HG03571 (cell line): ENCODE measurements at regions not wholly inside any gene's neighbourhood (a gene's known extent, or its start where the extent isn't known, plus 50 kb on each side); places are given as distances from the start of the nearest gene placed in this dataset.

ENCODE experiments used
- ATAC-seq: cut with Tn5 transposase; IDR thresholded peaks from one replicate; pipeline ENCODE4 v1.9.1; 2021; ENCODE audit not compliant: unreplicated experiment

GRCh38 chr10:3415878-3416605, 243.5 kb upstream of the PITRM1 start:
- ATAC-seq, result no peak

- ATAC-seq, result no peak
These were observed 242.6 kb upstream of the PITRM1 start for GRCh38 chr10:3415038-3415736.

- ATAC-seq, result no peak
These were observed 242.1 kb upstream of the PITRM1 start for GRCh38 chr10:3414667-3415023.

DNA sequence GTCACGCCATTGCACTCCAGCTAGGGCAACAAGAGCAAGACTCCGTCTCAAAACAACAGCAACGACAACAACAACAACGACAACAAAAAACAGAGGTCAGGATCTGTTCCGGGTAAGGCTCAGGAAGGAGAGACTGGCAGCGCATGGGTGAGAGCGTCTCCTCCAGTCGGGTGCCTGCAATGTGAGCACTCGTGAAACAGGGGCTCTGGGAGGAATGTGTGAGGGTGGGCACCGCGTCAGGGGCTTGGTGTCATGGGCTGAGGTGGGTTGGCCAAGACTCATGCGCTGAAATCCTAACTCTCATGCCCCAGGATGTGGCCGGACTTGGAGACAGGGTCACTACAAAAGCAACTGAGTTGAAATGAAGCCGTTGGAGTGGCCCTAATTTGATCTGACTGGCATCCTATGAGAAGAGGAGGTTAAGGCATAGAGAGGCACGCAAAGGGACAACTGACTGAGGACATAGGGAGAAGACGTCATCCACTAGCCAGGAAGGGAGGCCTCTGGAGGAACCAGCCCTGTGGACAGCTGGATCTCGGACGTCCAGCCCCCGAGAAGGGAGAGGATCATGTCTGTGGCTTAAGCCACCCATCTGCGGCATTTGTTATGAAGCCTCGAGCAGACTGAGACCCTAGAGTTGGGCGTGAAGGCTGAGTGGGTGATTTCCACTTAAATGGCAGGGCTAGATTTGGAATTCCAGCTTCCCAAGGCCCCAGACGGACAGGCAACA, 241.5 kb upstream of the PITRM1 start:
- ATAC-seq, result no peak

DNA sequence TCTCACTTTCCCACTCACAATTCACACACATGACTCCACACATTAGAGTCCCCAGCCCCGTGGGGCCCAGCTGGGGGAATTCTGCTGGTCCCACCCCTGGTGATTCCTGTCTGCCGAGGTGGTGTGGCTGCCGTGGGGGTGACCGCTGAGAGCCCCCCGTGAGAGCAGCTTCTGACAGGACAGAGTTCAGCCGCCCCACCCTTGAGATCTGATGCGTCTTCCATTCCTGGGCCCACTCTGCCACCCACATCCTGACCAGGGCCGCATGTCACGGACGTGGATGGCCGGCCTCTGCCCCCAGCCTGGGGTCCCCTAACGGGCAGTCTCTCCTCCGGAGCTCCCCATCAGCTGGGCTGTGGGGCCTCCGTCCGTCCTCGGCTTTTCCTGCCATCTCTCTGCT, 240.1 kb upstream of the PITRM1 start:
- no peak for ATAC-seq

DNA sequence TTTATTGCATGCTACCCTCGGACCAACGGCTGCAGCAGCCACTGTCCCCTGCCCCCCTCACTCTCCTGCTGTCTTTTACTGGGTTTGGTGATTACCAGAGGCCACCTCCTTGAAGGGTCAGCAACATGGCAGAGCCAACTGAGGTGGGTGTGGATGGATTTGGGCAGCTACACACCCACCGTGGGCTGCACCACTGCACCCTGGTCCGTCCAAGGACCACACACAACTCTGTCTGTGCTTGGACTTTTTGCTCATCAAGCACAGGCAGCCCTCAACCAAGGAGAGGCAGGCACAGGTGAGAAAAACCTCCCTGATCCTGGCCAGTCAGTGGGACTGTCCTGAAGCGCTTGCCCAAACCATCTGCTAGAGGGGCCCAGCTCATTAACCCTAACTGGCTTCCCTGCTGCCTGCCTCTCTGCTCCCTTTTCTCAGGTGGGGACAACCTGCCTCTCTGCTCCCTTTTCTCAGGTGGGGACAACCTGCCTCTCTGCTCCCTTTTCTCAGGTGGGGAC, 239.5 kb upstream of the PITRM1 start:
- ATAC-seq, result no peak

- no peak for ATAC-seq
These were observed 238.5 kb upstream of the PITRM1 start for GRCh38 chr10:3411044-3411443.

DNA sequence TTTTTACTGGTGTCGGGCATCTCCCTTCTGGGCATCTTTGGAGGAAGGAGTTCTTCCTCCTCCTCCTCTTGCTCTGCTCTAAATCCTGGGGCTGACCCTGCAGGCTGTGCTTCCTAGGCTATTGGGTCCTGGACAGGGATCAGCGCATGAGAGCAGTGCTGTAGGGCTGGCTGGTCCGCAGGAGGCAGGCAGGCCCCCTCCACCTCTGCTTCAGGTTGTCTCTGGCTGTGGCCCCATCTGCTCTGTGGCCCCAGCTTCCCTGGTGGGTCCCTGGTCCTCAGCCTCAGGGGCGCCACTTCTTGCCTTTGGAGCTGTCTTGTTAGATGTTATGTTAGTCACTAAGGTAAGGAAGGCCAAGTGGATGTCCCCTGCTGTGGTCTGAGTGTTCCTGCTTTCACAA, 237.3 kb upstream of the PITRM1 start:
- no peak for ATAC-seq

DNA sequence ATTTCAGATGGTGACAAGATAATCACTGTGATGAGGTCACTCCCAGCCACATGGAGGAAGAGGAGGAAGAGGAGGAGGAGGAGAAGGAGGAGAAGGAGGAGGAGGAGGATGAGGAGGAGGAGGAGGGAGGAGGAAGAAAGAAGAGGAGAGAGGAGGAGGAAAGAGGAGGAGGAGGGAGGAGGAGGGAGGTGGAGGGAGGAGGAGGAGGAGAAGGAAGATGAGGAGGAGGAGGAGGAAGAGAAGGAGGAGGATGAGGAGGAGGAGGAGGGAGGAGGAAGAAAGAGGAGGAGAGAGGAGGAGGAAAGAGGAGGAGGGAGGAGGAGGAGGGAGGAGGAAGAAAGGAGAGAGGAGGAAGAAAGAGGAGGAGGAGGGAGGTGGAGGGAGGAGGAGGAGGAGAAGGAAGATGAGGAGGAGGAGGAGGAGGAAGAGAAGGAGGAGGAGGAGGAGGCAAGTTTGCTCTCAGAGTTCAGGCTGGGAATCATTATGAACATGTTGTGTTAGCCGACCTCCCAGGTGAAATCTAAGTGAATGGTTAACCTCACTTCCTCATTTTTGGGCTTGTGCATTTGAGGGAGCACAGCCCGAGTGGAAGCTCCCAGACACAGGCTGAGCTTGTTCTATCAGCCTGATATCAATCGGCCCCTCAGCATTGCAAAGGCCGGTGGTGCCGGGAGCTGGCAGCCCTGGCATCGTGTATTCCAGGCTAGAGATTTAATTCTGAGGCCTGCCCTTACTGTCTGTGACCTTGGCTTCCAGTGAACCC, 236.2 kb upstream of the PITRM1 start:
- no peak for ATAC-seq

DNA sequence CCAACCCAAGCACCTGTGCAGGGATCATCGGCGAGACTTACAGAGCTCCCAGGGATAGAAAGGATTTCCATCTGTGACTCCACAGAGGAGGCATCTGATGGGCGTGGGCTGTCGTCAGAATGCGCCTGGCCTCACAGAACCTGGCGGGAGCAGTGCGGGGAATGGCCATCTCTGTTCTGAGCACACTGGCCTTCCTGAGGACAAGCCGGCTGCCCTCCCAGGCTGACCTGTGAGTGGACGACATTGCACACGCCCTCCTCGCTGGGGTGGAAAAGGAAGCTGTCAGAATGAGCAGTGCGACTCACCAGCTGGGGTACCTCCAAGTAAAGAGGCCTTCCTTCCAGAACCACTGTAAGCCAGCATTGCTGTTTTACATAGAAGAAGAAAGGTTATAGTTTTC, 234.6 kb upstream of the PITRM1 start:
- ATAC-seq, result no peak

DNA sequence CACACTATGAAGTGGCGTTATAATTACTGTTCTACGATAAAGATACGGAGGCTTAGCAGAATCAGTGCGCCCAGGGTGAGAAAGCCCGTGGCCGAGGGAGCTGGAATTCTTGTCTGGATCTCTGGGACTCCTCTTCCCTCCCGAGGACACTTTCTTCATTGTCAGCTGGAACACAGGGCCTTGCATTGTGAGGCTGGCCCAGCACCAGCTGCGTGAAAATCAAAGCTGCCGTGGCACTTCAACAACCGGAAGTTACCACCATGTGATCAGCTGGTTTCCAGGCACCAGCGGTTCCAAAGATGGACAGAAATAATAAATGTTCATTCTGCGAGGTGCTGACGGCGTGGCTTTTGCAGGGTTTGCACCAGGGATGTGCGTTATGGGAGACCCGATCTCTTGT, 234.0 kb upstream of the PITRM1 start:
- ATAC-seq, result no peak

- ATAC-seq, result no peak
These were observed 231.8 kb upstream of the PITRM1 start for GRCh38 chr10:3404381-3404780.

DNA sequence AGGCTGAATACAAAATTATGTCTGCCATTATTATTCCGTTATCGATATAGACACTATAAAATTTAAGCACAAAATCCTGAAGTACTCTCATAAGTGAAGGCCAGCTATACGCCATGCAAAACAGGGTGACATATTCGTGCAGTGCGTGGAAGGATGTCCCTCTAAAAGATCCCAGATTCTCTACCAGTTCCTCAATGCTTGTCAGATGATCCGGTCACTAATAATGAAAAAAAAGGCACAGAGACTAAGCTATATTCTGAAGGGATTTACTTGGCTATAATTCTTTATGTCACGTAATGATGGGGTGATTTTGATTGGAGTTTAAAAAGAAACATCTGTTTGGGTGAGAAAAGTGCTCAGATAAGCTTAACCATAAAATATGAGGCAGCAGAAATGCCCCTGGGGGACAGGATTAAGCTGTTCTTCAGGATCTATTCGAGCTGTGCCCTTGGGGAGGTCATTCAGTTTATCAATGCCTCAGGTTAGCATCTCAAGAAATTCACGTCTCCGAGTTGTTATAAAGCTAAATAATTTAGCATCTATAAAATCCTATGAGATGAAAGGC, 229.7 kb upstream of the PITRM1 start:
- ATAC-seq, result no peak

DNA sequence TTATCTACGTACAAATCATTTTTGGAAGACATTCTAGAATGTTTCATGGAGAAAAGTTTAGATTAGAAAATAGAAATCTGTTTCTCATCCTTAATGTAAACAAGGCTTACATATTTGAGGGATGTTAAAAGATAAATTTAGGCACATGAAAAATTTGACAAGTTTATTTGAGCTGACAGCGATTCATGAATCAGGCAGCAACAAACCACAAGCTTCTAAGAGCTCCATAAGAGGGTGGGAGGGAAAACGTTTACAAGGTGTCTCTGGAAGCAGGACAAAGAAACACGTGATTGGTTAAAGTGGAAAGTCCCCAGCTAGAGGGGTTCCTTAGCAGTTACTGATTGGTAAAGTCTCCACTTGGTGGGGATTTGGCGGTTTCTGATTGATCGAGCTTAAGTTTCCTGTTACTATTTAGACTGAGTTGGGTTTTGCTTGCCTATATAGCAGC, 228.9 kb upstream of the PITRM1 start:
- ATAC-seq, result no peak

GRCh38 chr10:3400348-3400747, 227.8 kb upstream of the PITRM1 start:
- ATAC-seq, result no peak

DNA sequence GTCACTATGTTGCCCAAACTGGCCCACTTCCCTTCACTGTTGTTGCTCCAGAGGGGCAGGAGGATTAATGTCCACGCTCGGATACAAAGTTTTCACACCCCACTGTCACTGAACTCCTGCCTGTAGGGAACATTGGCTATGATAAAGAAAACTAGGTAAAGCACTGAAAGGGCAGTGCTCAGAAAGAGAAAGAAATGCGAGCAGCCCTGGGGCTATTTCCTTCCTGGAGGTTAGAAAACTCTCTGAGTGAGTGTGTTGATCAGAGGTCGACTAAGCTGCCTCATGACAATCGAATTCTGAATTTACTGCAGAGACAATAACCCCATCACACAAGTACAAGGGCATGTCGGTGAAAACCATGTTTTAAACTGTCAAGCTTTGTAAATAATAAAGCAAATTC, 227.2 kb upstream of the PITRM1 start:
- no peak for ATAC-seq

DNA sequence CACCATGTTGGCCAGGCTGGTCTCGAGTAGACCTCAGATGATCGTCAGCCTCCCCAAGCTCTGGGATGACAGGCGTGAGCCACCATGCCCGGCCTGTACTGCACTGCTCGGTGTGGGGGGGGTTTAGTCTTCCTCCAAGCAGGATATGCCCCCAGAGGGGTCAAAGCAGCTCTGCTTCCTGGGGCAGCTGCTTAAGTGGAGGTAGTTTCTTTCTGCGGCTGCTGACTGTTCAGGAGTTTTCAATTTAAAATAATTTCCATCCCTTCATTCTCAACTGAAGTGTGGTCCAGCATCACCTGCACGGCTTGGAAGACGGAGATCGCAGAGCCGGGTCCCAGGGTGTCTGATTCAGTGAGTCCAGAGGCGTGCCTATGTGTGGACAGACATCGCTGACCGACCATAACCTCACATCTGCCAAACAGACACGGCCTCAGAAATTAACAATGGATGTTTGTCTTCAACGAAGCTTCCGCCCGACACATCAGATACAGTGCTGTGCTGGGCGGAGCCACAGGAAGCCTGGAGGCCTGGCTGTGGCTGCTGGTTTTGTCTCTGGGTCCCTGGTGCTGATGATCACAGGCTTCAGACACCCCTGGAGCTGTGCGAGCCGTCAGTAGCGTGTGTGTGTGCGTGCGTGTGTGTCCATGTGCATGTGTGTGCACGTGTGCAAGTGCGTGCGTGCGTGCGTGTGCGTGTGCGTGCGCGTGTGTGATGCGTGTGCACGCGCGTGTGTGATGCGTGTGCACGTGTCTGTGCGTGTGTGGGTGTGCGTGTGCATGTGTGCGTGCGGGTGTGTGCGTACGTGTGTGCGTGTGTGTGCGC, 226.5 kb upstream of the PITRM1 start:
- no peak for ATAC-seq

DNA sequence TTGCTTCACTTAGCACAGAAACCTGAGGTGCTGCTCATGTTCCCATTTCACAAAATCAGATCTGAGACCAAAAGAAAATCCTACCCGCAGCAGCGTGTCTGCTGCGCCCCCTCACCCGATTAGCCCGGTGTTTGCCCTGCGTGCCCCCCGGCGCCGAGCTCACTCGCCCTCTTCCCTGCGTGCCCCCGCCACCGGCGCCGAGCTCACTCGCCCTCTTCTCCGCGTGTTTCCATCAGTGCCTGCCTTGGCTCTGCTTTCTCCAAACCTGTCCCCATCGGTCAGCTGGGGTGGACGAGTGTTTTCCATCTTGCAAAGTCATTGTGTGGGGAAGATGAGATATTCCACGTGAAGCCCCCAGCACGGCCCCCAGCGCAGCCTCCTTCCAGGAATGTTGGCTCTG, 225.3 kb upstream of the PITRM1 start:
- ATAC-seq, result no peak

GRCh38 chr10:3397231-3397630, 224.6 kb upstream of the PITRM1 start:
- ATAC-seq, result no peak

GRCh38 chr10:3396116-3396515, 223.5 kb upstream of the PITRM1 start:
- ATAC-seq, result no peak
